Panc1 (cell line): ENCODE measurements at regions not wholly inside any gene's neighbourhood (a gene's known extent, or its start where the extent isn't known, plus 50 kb on each side); places are given as distances from the start of the nearest gene placed in this dataset.

Source experiments
- ATAC-seq: fragments of 200-7000 bp; cut with Tn5 transposase; 2 replicates; pipeline ENCODE4 v1.9.1; 2020; ENCODE audit warnings: mild to moderate bottlenecking, moderate library complexity
- BruUV-seq: library from RNA; stranded (reverse); fragments of 400-500 nt; replicated peaks from 2 replicates; lab custom pipeline; 2021; lab: Mats Ljungman, UMichigan
- CTCF ChIA-PET: fragments of 300-600 bp; sonication (Branson Sonifier 250); formaldehyde crosslinking; loops from one replicate; lab custom pipeline; 2022; ENCODE audit warnings: antibody characterized with exemption; lab: Charles Lee
- POLR2A ChIA-PET: fragments of 300-600 bp; sonication (Branson Sonifier 250); formaldehyde crosslinking; loops from one replicate; lab custom pipeline; 2022; ENCODE audit warnings: antibody characterized with exemption; lab: Charles Lee
- DNase-seq: peaks from one replicate; pipeline ENCODE4 v3.0.0-alpha.2; 2010; ENCODE audit warnings: low read depth, low spot score
- H3K27ac ChIP-seq: 2 replicates; pipeline ENCODE4 v1.5.1; 2011; ENCODE audit warnings: mild to moderate bottlenecking, low read length, inconsistent platforms
- H3K27me3 ChIP-seq: fragments of 200-500 bp; sonication (Bioruptor generic); 2 replicates; pipeline ENCODE4 v1.6.0; 2014; ENCODE audit warnings: low read length, inconsistent platforms; ENCODE audit not compliant: control insufficient read depth, insufficient read depth
- H3K36me3 ChIP-seq: fragments of 200-500 bp; sonication (Bioruptor generic); 2 replicates; pipeline ENCODE4 v1.5.1; 2014; ENCODE audit warnings: inconsistent platforms, mild to moderate bottlenecking, low read length, moderate library complexity; ENCODE audit not compliant: control insufficient read depth, insufficient read depth
- H3K4me1 ChIP-seq: 2 replicates; pipeline ENCODE4 v1.5.1; 2011; ENCODE audit warnings: inconsistent platforms, mild to moderate bottlenecking, low read length, moderate library complexity; ENCODE audit not compliant: control insufficient read depth, insufficient read depth
- H3K4me3 ChIP-seq, 2 experiments: 2 replicates each; pipeline ENCODE4 v1.5.1; 2011 to 2012; ENCODE audit warnings: low read depth in 2 of 2, low read length in 2 of 2, mild to moderate bottlenecking in 2 of 2, inconsistent platforms in 1 of 2, moderate library complexity in 1 of 2
- H3K9me3 ChIP-seq: fragments of 200-500 bp; sonication (Bioruptor generic); 2 replicates; pipeline ENCODE4 v1.5.1; 2014; ENCODE audit warnings: low read depth, mild to moderate bottlenecking, inconsistent platforms, low read length, moderate library complexity; ENCODE audit not compliant: control insufficient read depth, insufficient read depth
- CTCF ChIP-seq: fragments of 450-650 bp; IDR thresholded peaks from 2 replicates; pipeline ENCODE4 v1.5.1; 2017; ENCODE audit warnings: mild to moderate bottlenecking
- POLR2AphosphoS5 ChIP-seq: IDR thresholded peaks from 2 replicates; pipeline ENCODE4 v1.6.1; 2012; ENCODE audit warnings: mild to moderate bottlenecking, low read depth, low read length, moderate library complexity
- SIN3A ChIP-seq: IDR thresholded peaks from 2 replicates; pipeline ENCODE4 v1.6.1; 2012; ENCODE audit warnings: low read depth, mild to moderate bottlenecking, low read length, moderate library complexity, borderline replicate concordance; ENCODE audit not compliant: insufficient read depth
- TCF7L2 ChIP-seq: IDR thresholded peaks from 2 replicates; pipeline ENCODE4 v1.6.1; 2011; ENCODE audit warnings: mild to moderate bottlenecking, low read depth, low read length, inconsistent platforms
- in situ Hi-C: cut with HindIII; loops from 2 replicates; pipeline ENCODE4 v1.10.0; 2016; ENCODE audit warnings: low sequenced_read_pairs, low pct_unique_long_range_greater_than_20kb
- intact Hi-C: fragments of 100-400 bp; cut with micrococcal nuclease; formaldehyde crosslinking; loops from one replicate; pipeline ENCODE4 v1.10.0; 2022; ENCODE audit not compliant: unreplicated experiment
- TF ChIP-seq, protein P1 (sequence below), 2 experiments: IDR thresholded peaks; 2 replicates each; pipeline ENCODE4 v1.6.1; 2011 to 2012; ENCODE audit warnings: low read depth in 2 of 2, control low read depth in 1 of 2, low read length in 1 of 2, mild to moderate bottlenecking in 1 of 2, moderate library complexity in 1 of 2; ENCODE audit not compliant: insufficient read depth in 1 of 2

- no peak overlapping the region for H3K27ac ChIP-seq
- no TSS peak for BruUV-seq
- in situ Hi-C loops (no loop called here), intact Hi-C loops (no loop called here)
- ChIA-PET CTCF (no interaction called here), POLR2A (no interaction called here)
- no peaks in the 10 kb centered on the region for H3K9me3 ChIP-seq
- no peaks in the 10 kb centered on the region for H3K36me3 ChIP-seq
- DNase-seq (no peak), ATAC-seq (no peak)
- H3K27me3 ChIP-seq: no peaks in the 10 kb centered on the region
- H3K4me3 ChIP-seq: no peak overlapping the region
- no peaks in the 10 kb centered on the region for H3K4me1 ChIP-seq
- TF ChIP-seq CTCF (no peak), POLR2AphosphoS5 (no peak), TCF7L2 (no peak), SIN3A (no peak)
- TF ChIP-seq, protein P1, sequence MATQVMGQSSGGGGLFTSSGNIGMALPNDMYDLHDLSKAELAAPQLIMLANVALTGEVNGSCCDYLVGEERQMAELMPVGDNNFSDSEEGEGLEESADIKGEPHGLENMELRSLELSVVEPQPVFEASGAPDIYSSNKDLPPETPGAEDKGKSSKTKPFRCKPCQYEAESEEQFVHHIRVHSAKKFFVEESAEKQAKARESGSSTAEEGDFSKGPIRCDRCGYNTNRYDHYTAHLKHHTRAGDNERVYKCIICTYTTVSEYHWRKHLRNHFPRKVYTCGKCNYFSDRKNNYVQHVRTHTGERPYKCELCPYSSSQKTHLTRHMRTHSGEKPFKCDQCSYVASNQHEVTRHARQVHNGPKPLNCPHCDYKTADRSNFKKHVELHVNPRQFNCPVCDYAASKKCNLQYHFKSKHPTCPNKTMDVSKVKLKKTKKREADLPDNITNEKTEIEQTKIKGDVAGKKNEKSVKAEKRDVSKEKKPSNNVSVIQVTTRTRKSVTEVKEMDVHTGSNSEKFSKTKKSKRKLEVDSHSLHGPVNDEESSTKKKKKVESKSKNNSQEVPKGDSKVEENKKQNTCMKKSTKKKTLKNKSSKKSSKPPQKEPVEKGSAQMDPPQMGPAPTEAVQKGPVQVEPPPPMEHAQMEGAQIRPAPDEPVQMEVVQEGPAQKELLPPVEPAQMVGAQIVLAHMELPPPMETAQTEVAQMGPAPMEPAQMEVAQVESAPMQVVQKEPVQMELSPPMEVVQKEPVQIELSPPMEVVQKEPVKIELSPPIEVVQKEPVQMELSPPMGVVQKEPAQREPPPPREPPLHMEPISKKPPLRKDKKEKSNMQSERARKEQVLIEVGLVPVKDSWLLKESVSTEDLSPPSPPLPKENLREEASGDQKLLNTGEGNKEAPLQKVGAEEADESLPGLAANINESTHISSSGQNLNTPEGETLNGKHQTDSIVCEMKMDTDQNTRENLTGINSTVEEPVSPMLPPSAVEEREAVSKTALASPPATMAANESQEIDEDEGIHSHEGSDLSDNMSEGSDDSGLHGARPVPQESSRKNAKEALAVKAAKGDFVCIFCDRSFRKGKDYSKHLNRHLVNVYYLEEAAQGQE (IDR thresholded peaks at IDR 0.05; ENCODE audit: insufficient read depth in 1 of 2, low read depth in 2 of 2, low read length in 1 of 2): no peak
Observed at GRCh38 chr5:8845296-8845695, 700.6 kb downstream of the SEMA5A start.

GRCh38 chr5:8848366-8848765 is 697.5 kb downstream of the SEMA5A start:
- H3K27ac ChIP-seq: no peak overlapping the region
- no peaks in the 10 kb centered on the region for H3K27me3 ChIP-seq
- in situ Hi-C loops (no loop called here), intact Hi-C loops (no loop called here)
- POLR2A ChIA-PET: no interaction called here
- no TSS peak for BruUV-seq
- TF ChIP-seq, protein P1 (IDR thresholded peaks at IDR 0.05; ENCODE audit: insufficient read depth in 1 of 2, low read depth in 2 of 2, low read length in 1 of 2): no peak
- TF ChIP-seq CTCF (no peak), POLR2AphosphoS5 (no peak), TCF7L2 (no peak), SIN3A (no peak)
- ATAC-seq: no peak
- no peaks in the 10 kb centered on the region for H3K9me3 ChIP-seq
- CTCF ChIA-PET: no interaction called here
- H3K4me1 ChIP-seq: no peaks in the 10 kb centered on the region
- no peak for DNase-seq
- no peak overlapping the region for H3K4me3 ChIP-seq
- H3K36me3 ChIP-seq: no peaks in the 10 kb centered on the region
